OCI-LY1 (cell line): ENCODE measurements at regions not wholly inside any gene's neighbourhood (a gene's known extent, or its start where the extent isn't known, plus 50 kb on each side); places are given as distances from the start of the nearest gene placed in this dataset.

Source experiments
- CTCF ChIP-seq: fragments of 200-600 bp; sonication (generic), shearing (Covaris generic); IDR thresholded peaks from 2 replicates; pipeline ENCODE4 v1.5.1; 2017; ENCODE audit warnings: mild to moderate bottlenecking, antibody characterized with exemption, low read length, moderate library complexity, mixed read lengths
- EZH2 ChIP-seq: fragments of 200-600 bp; sonication (generic), shearing (Covaris generic); IDR thresholded peaks from 2 replicates; pipeline ENCODE4 v1.8.0; 2017; ENCODE audit warnings: borderline replicate concordance, mixed run types, mild to moderate bottlenecking, antibody characterized with exemption, low read length, moderate library complexity, mixed read lengths

DNA sequence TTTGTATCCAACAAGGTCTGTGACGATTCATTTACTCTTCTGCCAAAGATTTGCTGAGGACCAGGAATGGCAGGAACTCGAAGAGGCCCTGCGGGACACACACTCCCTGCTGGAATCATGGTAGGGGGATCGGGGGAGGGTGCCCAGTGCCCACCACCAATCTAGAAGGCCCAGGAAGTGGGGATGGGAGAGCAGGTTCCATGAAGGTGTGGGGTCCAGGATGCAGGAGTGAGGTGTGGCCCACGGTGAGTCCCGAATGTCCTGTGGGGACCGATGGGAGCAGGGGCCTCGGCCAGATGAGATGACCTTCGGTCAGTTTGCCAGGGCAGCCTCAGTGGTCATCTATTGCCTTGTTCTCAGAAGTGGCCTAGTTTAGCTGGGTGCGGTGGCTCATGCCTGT lies 492.7 kb downstream of the BRD1 start:
- no peak for TF ChIP-seq EZH2
- TF ChIP-seq CTCF = no peak
